ENCODE measurements at regions not wholly inside any gene's neighbourhood (a gene's known extent, or its start where the extent isn't known, plus 50 kb on each side); places are given as distances from the start of the nearest gene placed in this dataset.

DNA sequence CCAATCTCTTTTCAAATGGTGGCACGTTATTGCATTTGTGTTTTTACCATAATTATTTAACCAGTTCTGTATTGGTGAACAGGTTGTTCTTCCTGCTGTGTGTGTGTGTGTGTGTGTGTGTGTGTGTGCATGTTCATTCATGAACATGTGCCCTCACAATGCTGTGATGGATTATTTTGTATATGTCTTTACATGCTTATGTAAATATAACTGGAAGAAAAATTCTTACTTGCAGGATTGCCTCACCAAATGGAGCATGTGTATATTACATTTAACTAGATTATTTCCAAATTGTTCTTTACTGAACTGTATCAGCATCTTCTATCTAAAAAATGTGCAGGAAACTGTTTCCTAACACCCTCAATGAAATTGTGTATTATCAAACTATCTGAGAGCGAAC lies 175.2 kb upstream of the ZPLD1 start:
- no peak overlapping the region for H3K4me2 ChIP-seq (ENCODE audit: insufficient read depth, low read length)
- H3K4me1 ChIP-seq (ENCODE audit: control insufficient read depth, extremely low read depth, insufficient read depth, low read length) = no peaks in the 10 kb centered on the region
- no peak overlapping the region for H3K4me3 ChIP-seq (replicated peaks in 1 of 3; ENCODE audit: insufficient read depth in 1 of 3, low read depth in 1 of 3, low read length in 3 of 3)
- TF ChIP-seq MYC (IDR thresholded peaks at IDR 0.05; ENCODE audit: low read depth, low read length) (no peak), JUN (IDR thresholded peaks at IDR 0.05; ENCODE audit: borderline replicate concordance, insufficient read depth, insufficient read length, low read depth) (no peak), EZH2 (IDR thresholded peaks at IDR 0.05; ENCODE audit: borderline replicate concordance, low read depth, low read length, severe bottlenecking) (no peak), GATA2 (IDR thresholded peaks at IDR 0.05; ENCODE audit: insufficient read depth, insufficient read length, low read depth, low read length) (no peak), POLR2A (IDR thresholded peaks at IDR 0.05; ENCODE audit: low read depth, low read length) (no peak), CTCF (IDR thresholded peaks at IDR 0.05; ENCODE audit: extremely low read depth in 1 of 2, insufficient read depth in 1 of 2, low read depth in 1 of 2, low read length in 2 of 2) (no peak), FOS (IDR thresholded peaks at IDR 0.05; ENCODE audit: borderline replicate concordance, insufficient read depth, low read length) (no peak), POLR2AphosphoS5 (IDR thresholded peaks at IDR 0.05; ENCODE audit: insufficient read depth, low read depth, low read length) (no peak)
- TF ChIP-seq, protein P1, sequence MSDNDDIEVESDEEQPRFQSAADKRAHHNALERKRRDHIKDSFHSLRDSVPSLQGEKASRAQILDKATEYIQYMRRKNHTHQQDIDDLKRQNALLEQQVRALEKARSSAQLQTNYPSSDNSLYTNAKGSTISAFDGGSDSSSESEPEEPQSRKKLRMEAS (IDR thresholded peaks at IDR 0.05; ENCODE audit: insufficient read depth, insufficient read length) = no peak
- POLR2A ChIA-PET = no interaction called here
- BruUV-seq (replicated peaks) = no TSS peak
- H4K20me1 ChIP-seq (replicated peaks; ENCODE audit: control insufficient read depth, extremely low read depth, insufficient read depth, low read length) = no peaks in the 10 kb centered on the region
- FAIRE-seq = no peak
- no peaks in the 10 kb centered on the region for H3K9me1 ChIP-seq (replicated peaks; ENCODE audit: control insufficient read depth, extremely low read depth, insufficient read depth, low read length)
- H2AFZ ChIP-seq (ENCODE audit: low read depth, low read length) = no peak overlapping the region
- DNase-seq (ENCODE audit: low read depth, low spot score) = no peak
- no peaks in the 10 kb centered on the region for H3K79me2 ChIP-seq (ENCODE audit: control insufficient read depth, insufficient read depth, low read length)
- H3K9me3 ChIP-seq (replicated peaks; ENCODE audit: control insufficient read depth, insufficient read depth, low read length) = no peaks in the 10 kb centered on the region
- H3K27me3 ChIP-seq (ENCODE audit: control insufficient read depth in 2 of 2, insufficient read depth in 2 of 2, low read length in 2 of 2) = peaks cover 0 to 5% of the 10 kb centered on the region in 2 experiments
- no peak overlapping the region for H3K9ac ChIP-seq (replicated peaks; ENCODE audit: extremely low read depth, insufficient read depth, low read length)
- no peaks in the 10 kb centered on the region for H3K36me3 ChIP-seq (ENCODE audit: control insufficient read depth in 2 of 2, extremely low read depth in 1 of 2, insufficient read depth in 2 of 2, low read length in 2 of 2)
- dilution Hi-C loops (cut with MboI; ENCODE audit: extremely low pct_ligation_motif_present, low sequenced_read_pairs) (no loop called here), intact Hi-C loops (cut with micrococcal nuclease) (no loop called here)
- CTCF ChIA-PET = no interaction called here
- no peak overlapping the region for H3K27ac ChIP-seq (ENCODE audit: insufficient read depth, low read depth, low read length)
